IMR-90 (cell line): ENCODE measurements at regions not wholly inside any gene's neighbourhood (a gene's known extent, or its start where the extent isn't known, plus 50 kb on each side); places are given as distances from the start of the nearest gene placed in this dataset.

Source experiments
- ATAC-seq: fragments of 200-7000 bp; cut with Tn5 transposase; 2 replicates; pipeline ENCODE4 v1.9.1; 2020; ENCODE audit warnings: low read depth, mild to moderate bottlenecking, moderate library complexity
- BruUV-seq: library from RNA; stranded (reverse); fragments of 400-500 nt; replicated peaks from 2 replicates; lab custom pipeline; 2021; lab: Mats Ljungman, UMichigan
- CTCF ChIA-PET: fragments of 300-600 bp; formaldehyde crosslinking; extraction: SDS; loops from one replicate; lab custom pipeline; 2021; ENCODE audit warnings: antibody characterized with exemption; lab: Yijun Ruan, JAX
- POLR2A ChIA-PET: fragments of 300-600 bp; sonication (Branson Sonifier 250); formaldehyde crosslinking; loops from one replicate; lab custom pipeline; 2022; ENCODE audit warnings: antibody characterized with exemption; ENCODE audit not compliant: unreplicated experiment; lab: Charles Lee
- DNase-seq: peaks from one replicate; pipeline ENCODE4 v3.0.0; 2013
- H2AFZ ChIP-seq: replicated peaks from 2 replicates; pipeline ENCODE3; 2013; ENCODE audit warnings: low read length, mild to moderate bottlenecking; ENCODE audit not compliant: poor library complexity
- H2AK5ac ChIP-seq: 2 replicates; pipeline ENCODE4 v1.6.1; 2013; ENCODE audit warnings: low read depth, low read length, inconsistent platforms
- H2AK9ac ChIP-seq: replicated peaks from 2 replicates; pipeline ENCODE3; 2013; ENCODE audit warnings: mild to moderate bottlenecking, low read depth, low read length, moderate library complexity; ENCODE audit not compliant: poor library complexity
- H2BK120ac ChIP-seq: 2 replicates; pipeline ENCODE4 v1.6.1; 2013; ENCODE audit warnings: low read depth, low read length, inconsistent platforms
- H2BK15ac ChIP-seq: 3 replicates; pipeline ENCODE4 v1.6.1; 2013; ENCODE audit warnings: low read depth, low read length, inconsistent platforms
- H2BK20ac ChIP-seq: 2 replicates; pipeline ENCODE4 v1.6.1; 2013; ENCODE audit warnings: low read depth, mild to moderate bottlenecking, inconsistent platforms, low read length, moderate library complexity
- H2BK5ac ChIP-seq: 2 replicates; pipeline ENCODE4 v1.6.1; 2013; ENCODE audit warnings: mild to moderate bottlenecking, low read depth, low read length, inconsistent platforms; ENCODE audit not compliant: poor library complexity, severe bottlenecking
- H3K14ac ChIP-seq: replicated peaks from 2 replicates; pipeline ENCODE4 v1.6.1; 2013; ENCODE audit warnings: low read depth, low read length, inconsistent platforms
- H3K18ac ChIP-seq: 2 replicates; pipeline ENCODE4 v1.6.1; 2013; ENCODE audit warnings: low read depth, low read length, control low read depth
- H3K23ac ChIP-seq: 2 replicates; pipeline ENCODE4 v1.6.1; 2013; ENCODE audit warnings: low read depth, low read length, inconsistent platforms
- H3K27ac ChIP-seq: 2 replicates; pipeline ENCODE4 v1.5.1; 2013; ENCODE audit warnings: mild to moderate bottlenecking, control low read depth, low read length; ENCODE audit not compliant: insufficient read depth
- H3K27me3 ChIP-seq: 2 replicates; pipeline ENCODE4 v1.6.1; 2013; ENCODE audit warnings: low read length; ENCODE audit not compliant: control insufficient read depth, insufficient read depth
- H3K36me3 ChIP-seq: 2 replicates; pipeline ENCODE4 v1.6.1; 2013; ENCODE audit warnings: low read length, mixed read lengths; ENCODE audit not compliant: control insufficient read depth, insufficient read depth
- H3K4ac ChIP-seq: 2 replicates; pipeline ENCODE4 v1.6.1; 2013; ENCODE audit warnings: low read depth, low read length, inconsistent platforms
- H3K4me1 ChIP-seq: 2 replicates; pipeline ENCODE4 v1.6.1; 2013; ENCODE audit warnings: low read length, mixed read lengths; ENCODE audit not compliant: control insufficient read depth, insufficient read depth
- H3K4me2 ChIP-seq: 2 replicates; pipeline ENCODE4 v1.6.1; 2013; ENCODE audit warnings: low read depth, mild to moderate bottlenecking, control low read depth, low read length, moderate library complexity
- H3K4me3 ChIP-seq: 2 replicates; pipeline ENCODE4 v1.5.1; 2013; ENCODE audit warnings: low read depth, mild to moderate bottlenecking, control low read depth, low read length, moderate library complexity; ENCODE audit not compliant: insufficient read depth
- H3K56ac ChIP-seq: 2 replicates; pipeline ENCODE4 v1.6.1; 2013; ENCODE audit warnings: low read length, inconsistent platforms; ENCODE audit not compliant: insufficient read depth; ENCODE audit errors: extremely low read depth
- H3K79me1 ChIP-seq, 2 experiments: 2 replicates each; pipeline ENCODE4 v1.6.1; 2013; ENCODE audit warnings: low read length in 2 of 2, inconsistent platforms in 1 of 2, low read depth in 1 of 2
- H3K9ac ChIP-seq: 2 replicates; pipeline ENCODE4 v1.6.1; 2013; ENCODE audit warnings: low read depth, low read length, control low read depth
- H3K9me1 ChIP-seq: 2 replicates; pipeline ENCODE4 v1.6.1; 2013; ENCODE audit warnings: low read length, inconsistent platforms; ENCODE audit not compliant: insufficient read depth
- H3K9me3 ChIP-seq: 2 replicates; pipeline ENCODE4 v1.6.1; 2013; ENCODE audit warnings: low read length; ENCODE audit not compliant: control insufficient read depth, insufficient read depth
- H4K20me1 ChIP-seq: 2 replicates; pipeline ENCODE4 v1.6.1; 2013; ENCODE audit warnings: low read length, inconsistent platforms; ENCODE audit not compliant: insufficient read depth
- H4K5ac ChIP-seq: 2 replicates; pipeline ENCODE4 v1.6.1; 2013; ENCODE audit warnings: mild to moderate bottlenecking, low read depth, low read length, control low read depth
- H4K8ac ChIP-seq, 2 experiments: 2 replicates each; pipeline ENCODE4 v1.6.1; 2013; ENCODE audit warnings: low read depth in 2 of 2, low read length in 2 of 2, control low read depth in 1 of 2, inconsistent platforms in 1 of 2
- H4K91ac ChIP-seq: 2 replicates; pipeline ENCODE4 v1.6.1; 2013; ENCODE audit warnings: low read depth, low read length, inconsistent platforms; ENCODE audit not compliant: insufficient read depth
- BHLHE40 ChIP-seq: fragments of 150-350 bp; IDR thresholded peaks from 2 replicates; pipeline ENCODE4 v1.6.1; 2016; ENCODE audit warnings: mild to moderate bottlenecking, low read depth, low read length
- CEBPB ChIP-seq: IDR thresholded peaks from 2 replicates; pipeline ENCODE4 v1.6.1; 2012; ENCODE audit warnings: low read depth, low read length, improper control_type of control experiment
- CHD1 ChIP-seq: IDR thresholded peaks from 2 replicates; pipeline ENCODE4 v1.6.1; 2012; ENCODE audit warnings: low read depth, low read length, improper control_type of control experiment
- CTCF ChIP-seq: conservative IDR thresholded peaks from 2 replicates; pipeline ENCODE4 v1.5.1; 2012; ENCODE audit warnings: mild to moderate bottlenecking, low read depth, low read length, improper control_type of control experiment
- FOS ChIP-seq: fragments of 150-350 bp; IDR thresholded peaks from 2 replicates; pipeline ENCODE4 v1.6.1; 2016; ENCODE audit warnings: low read depth, low read length
- MAFK ChIP-seq: IDR thresholded peaks from 2 replicates; pipeline ENCODE4 v1.6.1; 2012; ENCODE audit warnings: low read depth, low read length, improper control_type of control experiment
- MAZ ChIP-seq: IDR thresholded peaks from 2 replicates; pipeline ENCODE4 v1.6.1; 2012; ENCODE audit warnings: low read depth, mild to moderate bottlenecking, low read length, improper control_type of control experiment, moderate library complexity, borderline replicate concordance
- MXI1 ChIP-seq: IDR thresholded peaks from 2 replicates; pipeline ENCODE4 v1.6.1; 2012; ENCODE audit warnings: low read depth, mild to moderate bottlenecking, low read length, moderate library complexity, borderline replicate concordance
- POLR2A ChIP-seq: IDR thresholded peaks from 2 replicates; pipeline ENCODE4 v1.6.1; 2012; ENCODE audit warnings: mild to moderate bottlenecking, low read depth, low read length
- RAD21 ChIP-seq: IDR thresholded peaks from 2 replicates; pipeline ENCODE4 v1.6.1; 2012; ENCODE audit warnings: low read length, improper control_type of control experiment
- RCOR1 ChIP-seq: IDR thresholded peaks from 2 replicates; pipeline ENCODE4 v1.6.1; 2012; ENCODE audit warnings: mild to moderate bottlenecking, low read length, improper control_type of control experiment; ENCODE audit not compliant: insufficient replicate concordance
- RFX5 ChIP-seq: IDR thresholded peaks from 2 replicates; pipeline ENCODE4 v1.8.0; 2012; ENCODE audit warnings: low read depth, mild to moderate bottlenecking, low read length, moderate library complexity
- SMC3 ChIP-seq: fragments of 150-350 bp; IDR thresholded peaks from 2 replicates; pipeline ENCODE4 v1.6.1; 2016; ENCODE audit warnings: low read depth, mild to moderate bottlenecking, antibody characterized with exemption, low read length, moderate library complexity
- WGBS, 2 experiments: methylation state at CpG; one replicate each; pipeline versions ENCODE4 v1.1.5 to v1.1.7; 2013; ENCODE audit warnings: missing lambda C conversion rate in 2 of 2; ENCODE audit not compliant: insufficient read length in 1 of 2; ENCODE audit errors: extremely low coverage in 2 of 2; 5-methylcytosine and 5-hydroxymethylcytosine counted together
- dilution Hi-C: fragments of 300-500 bp; cut with HindIII; formaldehyde crosslinking; loops from one replicate; pipeline ENCODE4 v1.14.3; 2018; ENCODE audit warnings: low sequenced_read_pairs; ENCODE audit not compliant: unreplicated experiment
- in situ Hi-C: fragments of 300-500 bp; cut with MboI; formaldehyde crosslinking; loops from 3 replicates; pipeline ENCODE4 v1.14.3; 2019; ENCODE audit warnings: low sequenced_read_pairs, inconsistent platforms, mixed read lengths
- intact Hi-C: fragments of 100-400 bp; cut with micrococcal nuclease; formaldehyde crosslinking; loops from 2 replicates; pipeline ENCODE4 v1.10.0; 2022
- TF ChIP-seq, protein P1 (sequence below): fragments of 150-350 bp; IDR thresholded peaks from 2 replicates; pipeline ENCODE4 v1.6.1; 2016; ENCODE audit warnings: low read depth, mild to moderate bottlenecking, low read length, moderate library complexity, borderline replicate concordance
- TF ChIP-seq, protein P2 (sequence below): fragments of 150-350 bp; IDR thresholded peaks from 2 replicates; pipeline ENCODE4 v1.6.1; 2017; ENCODE audit warnings: mild to moderate bottlenecking, antibody characterized with exemption, low read length, low read depth

- Histone ChIP-seq H2BK5ac (no peak overlapping the region), H4K91ac (no peak overlapping the region), H3K18ac (no peak overlapping the region), H2AK5ac (no peak overlapping the region), H4K8ac (no peak overlapping the region), H3K36me3 (no peaks in the 10 kb centered on the region), H3K27ac (no peak overlapping the region), H3K56ac (no peak overlapping the region), H3K4me1 (no peaks in the 10 kb centered on the region), H4K5ac (no peak overlapping the region), H3K23ac (no peak overlapping the region), H3K9me3 (peaks cover 11% of the 10 kb centered on the region), H3K27me3 (no peaks in the 10 kb centered on the region), H2AK9ac (no peak overlapping the region), H3K4me3 (no peak overlapping the region), H2BK15ac (no peak overlapping the region), H3K9me1 (no peaks in the 10 kb centered on the region), H2BK20ac (no peak overlapping the region), H2BK120ac (no peak overlapping the region), H2AFZ (no peak overlapping the region), H3K4ac (no peak overlapping the region), H3K4me2 (no peak overlapping the region), H4K20me1 (no peaks in the 10 kb centered on the region), H3K14ac (no peak overlapping the region), H3K79me1 (no peaks in the 10 kb centered on the region), H3K9ac (no peak overlapping the region)
- no TSS peak for BruUV-seq
- in situ Hi-C loops, result no loop called here
- CTCF ChIA-PET, result no interaction called here
- 0% methylated on average over 1 of the region's 4 CpGs; no CpG with 5 or more reads in 1 of the 2 experiments for WGBS, 2 experiments
- DNase-seq, result no peak
- POLR2A ChIA-PET, result no interaction called here
- ATAC-seq, result no peak
- dilution Hi-C loops, result no loop called here
- intact Hi-C loops, result no loop called here
- TF ChIP-seq BHLHE40 (no peak), RAD21 (no peak), RCOR1 (no peak), MXI1 (no peak), FOS (no peak), CTCF (no peak), MAFK (no peak), CHD1 (no peak), MAZ (no peak), CEBPB (no peak), POLR2A (no peak), SMC3 (no peak), RFX5 (no peak)
- TF ChIP-seq, protein P1, sequence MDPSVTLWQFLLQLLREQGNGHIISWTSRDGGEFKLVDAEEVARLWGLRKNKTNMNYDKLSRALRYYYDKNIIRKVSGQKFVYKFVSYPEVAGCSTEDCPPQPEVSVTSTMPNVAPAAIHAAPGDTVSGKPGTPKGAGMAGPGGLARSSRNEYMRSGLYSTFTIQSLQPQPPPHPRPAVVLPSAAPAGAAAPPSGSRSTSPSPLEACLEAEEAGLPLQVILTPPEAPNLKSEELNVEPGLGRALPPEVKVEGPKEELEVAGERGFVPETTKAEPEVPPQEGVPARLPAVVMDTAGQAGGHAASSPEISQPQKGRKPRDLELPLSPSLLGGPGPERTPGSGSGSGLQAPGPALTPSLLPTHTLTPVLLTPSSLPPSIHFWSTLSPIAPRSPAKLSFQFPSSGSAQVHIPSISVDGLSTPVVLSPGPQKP, result no peak
- TF ChIP-seq, protein P2, sequence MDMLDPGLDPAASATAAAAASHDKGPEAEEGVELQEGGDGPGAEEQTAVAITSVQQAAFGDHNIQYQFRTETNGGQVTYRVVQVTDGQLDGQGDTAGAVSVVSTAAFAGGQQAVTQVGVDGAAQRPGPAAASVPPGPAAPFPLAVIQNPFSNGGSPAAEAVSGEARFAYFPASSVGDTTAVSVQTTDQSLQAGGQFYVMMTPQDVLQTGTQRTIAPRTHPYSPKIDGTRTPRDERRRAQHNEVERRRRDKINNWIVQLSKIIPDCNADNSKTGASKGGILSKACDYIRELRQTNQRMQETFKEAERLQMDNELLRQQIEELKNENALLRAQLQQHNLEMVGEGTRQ, result no peak
Measured at GRCh38 chr10:83677795-83678194, 461.5 kb upstream of the GHITM start.
